ENCODE measurements at regions not wholly inside any gene's neighbourhood (a gene's known extent, or its start where the extent isn't known, plus 50 kb on each side); places are given as distances from the start of the nearest gene placed in this dataset.

DNA sequence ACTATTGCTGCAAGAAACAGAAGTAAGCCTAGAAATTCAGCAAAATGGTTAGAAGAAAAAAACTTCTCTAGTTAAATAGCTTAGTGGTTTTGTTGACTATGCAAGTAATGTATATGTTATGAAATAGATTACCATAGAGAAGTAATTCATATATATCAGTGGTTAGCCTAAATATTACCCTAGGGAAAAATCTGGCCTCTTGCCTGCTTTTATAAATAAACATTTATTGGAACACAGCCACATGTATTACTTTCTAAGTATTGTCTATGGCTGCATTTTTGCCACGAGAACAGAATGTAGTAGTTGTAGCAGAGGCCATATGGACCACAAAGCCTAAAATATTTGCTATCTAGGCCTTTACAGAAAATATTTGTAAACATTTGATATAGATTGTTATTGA, 1471.7 kb upstream of the PRR20A start:
- H3K36me3 ChIP-seq (ENCODE audit: control insufficient read depth in 2 of 4, insufficient read depth in 4 of 4, low read length in 3 of 4): peaks cover 0 to 47% (median 9%) of the 10 kb centered on the region in 4 experiments; a peak in 4 of 8 replicates
- H3K27ac ChIP-seq (ENCODE audit: low read depth, low read length): no peak overlapping the region
- TF ChIP-seq EGR1 (IDR thresholded peaks at IDR 0.05; ENCODE audit: borderline replicate concordance, low read depth, low read length) (no peak), HDAC2 (IDR thresholded peaks at IDR 0.05; ENCODE audit: borderline replicate concordance in 1 of 2, low read depth in 2 of 2, low read length in 2 of 2) (no peak), SAP30 (IDR thresholded peaks at IDR 0.05; ENCODE audit: insufficient read depth, insufficient replicate concordance, low read length) (no peak), TBP (IDR thresholded peaks at IDR 0.05; ENCODE audit: low read depth, low read length) (no peak), TEAD4 (IDR thresholded peaks at IDR 0.05; ENCODE audit: low read depth, low read length) (no peak), SIRT6 (IDR thresholded peaks at IDR 0.05; ENCODE audit: low read length) (no peak), SP4 (IDR thresholded peaks at IDR 0.05; ENCODE audit: low read length) (no peak)
- no peak overlapping the region for H2AFZ ChIP-seq (ENCODE audit: low read length)
- H3K79me2 ChIP-seq (ENCODE audit: control insufficient read depth in 1 of 2, insufficient read depth in 2 of 2, low read length in 2 of 2): peaks cover 3 to 51% of the 10 kb centered on the region in 2 experiments; a peak in 3 of 4 replicates
- no peaks in the 10 kb centered on the region for H3K23me2 ChIP-seq (ENCODE audit: low read depth, low read length)
- no peak overlapping the region for H3K18ac ChIP-seq (ENCODE audit: extremely low read depth, low read length)
- no peak overlapping the region for H2BK20ac ChIP-seq (ENCODE audit: low read length)
- no peak overlapping the region for H2BK15ac ChIP-seq (ENCODE audit: low read length)
- WGBS, 2 experiments (ENCODE audit: extremely low coverage in 1 of 2, insufficient coverage in 1 of 2, insufficient read length in 1 of 2, insufficient replicate concordance in 2 of 2, low coverage in 1 of 2, low lambda C conversion rate in 2 of 2, missing lambda C conversion rate in 1 of 2): 89% methylated on average over 1 of the region's 1 CpG; no CpG with 5 or more reads in 1 of the 2 experiments
- H3K14ac ChIP-seq (ENCODE audit: insufficient read length): no peak overlapping the region
- no peak overlapping the region for H4K91ac ChIP-seq (replicated peaks; ENCODE audit: insufficient read length, low read length)
- H4K20me1 ChIP-seq (replicated peaks in 1 of 2; ENCODE audit: control insufficient read depth in 1 of 2, insufficient read depth in 2 of 2, low read length in 2 of 2): no peaks in the 10 kb centered on the region
- H4K5ac ChIP-seq (ENCODE audit: insufficient read length, low read depth, low read length): no peak overlapping the region
- no peak overlapping the region for H3K56ac ChIP-seq (replicated peaks; ENCODE audit: insufficient read length, low read depth, low read length)
- FAIRE-seq (no peak), DNase-seq (ENCODE audit: low read depth in 1 of 2, low spot score in 2 of 2) (no peak)
- H3K4ac ChIP-seq (replicated peaks; ENCODE audit: insufficient read length, low read depth, low read length): no peak overlapping the region
- no peak overlapping the region for H3K4me2 ChIP-seq (ENCODE audit: insufficient read depth in 1 of 2, low read depth in 2 of 2, low read length in 2 of 2)
- peaks cover 0 to 8% of the 10 kb centered on the region in 2 experiments; a peak in 2 of 4 replicates for H3K9me3 ChIP-seq (ENCODE audit: insufficient read depth in 2 of 2, low read depth in 1 of 2, low read length in 1 of 2)
- H3K4me3 ChIP-seq (ENCODE audit: extremely low read depth in 1 of 4, insufficient read depth in 2 of 4, low read depth in 3 of 4, low read length in 4 of 4): no peak overlapping the region
- H3K9ac ChIP-seq (replicated peaks in 1 of 4; ENCODE audit: extremely low read depth in 1 of 4, low read depth in 3 of 4, low read length in 3 of 4): no peak overlapping the region
- no peaks in the 10 kb centered on the region for H3K27me3 ChIP-seq (replicated peaks in 1 of 4; ENCODE audit: control insufficient read depth in 3 of 4, extremely low read depth in 1 of 4, insufficient read depth in 3 of 4, low read length in 3 of 4)
- ChIA-PET POLR2A (ENCODE audit: partially characterized antibody) (no interaction called here), CTCF (ENCODE audit: partially characterized antibody) (no interaction called here)
- H3K23ac ChIP-seq (ENCODE audit: insufficient read length): no peak overlapping the region
- H2AK5ac ChIP-seq (ENCODE audit: low read depth, low read length): no peak overlapping the region
- no peak overlapping the region for H2BK12ac ChIP-seq (ENCODE audit: low read depth, low read length)
- no peak overlapping the region for H2BK5ac ChIP-seq (ENCODE audit: low read depth, low read length)
- H3K4me1 ChIP-seq (replicated peaks in 1 of 4; ENCODE audit: control insufficient read depth in 3 of 4, insufficient read depth in 4 of 4, low read length in 3 of 4): peaks cover 0 to 7% (median 5%) of the 10 kb centered on the region in 4 experiments; a peak in 4 of 7 replicates
- no peak overlapping the region for H2BK120ac ChIP-seq (replicated peaks; ENCODE audit: low read depth, low read length)
- no peaks in the 10 kb centered on the region; the same call in 1 of the 2 replicates for H3K79me1 ChIP-seq (ENCODE audit: low read depth, low read length)
- H4K8ac ChIP-seq (ENCODE audit: extremely low read depth, insufficient read depth, low read length): no peak overlapping the region

Measured in H1 (cell line).